IPS DF 19.7 (cell line): ENCODE measurements at regions not wholly inside any gene's neighbourhood (a gene's known extent, or its start where the extent isn't known, plus 50 kb on each side); places are given as distances from the start of the nearest gene placed in this dataset.
A peak's percentile ranks its signal among the peaks of the same experiment; 100 is the strongest.
"Not testable (repeated sequence)": the region's sequence is repeated elsewhere in the genome, so short reads cannot be mapped to it uniquely, and the experiment has no call there.

Experiments used
- DNase-seq: peaks from one replicate; pipeline ENCODE4 v3.0.0-alpha.2; 2013; ENCODE audit warnings: low read depth, low spot score

- DNase-seq: no peak
These were observed 182.3 kb upstream of the MAST4 start for GRCh38 chr5:66413931-66414330.

DNA sequence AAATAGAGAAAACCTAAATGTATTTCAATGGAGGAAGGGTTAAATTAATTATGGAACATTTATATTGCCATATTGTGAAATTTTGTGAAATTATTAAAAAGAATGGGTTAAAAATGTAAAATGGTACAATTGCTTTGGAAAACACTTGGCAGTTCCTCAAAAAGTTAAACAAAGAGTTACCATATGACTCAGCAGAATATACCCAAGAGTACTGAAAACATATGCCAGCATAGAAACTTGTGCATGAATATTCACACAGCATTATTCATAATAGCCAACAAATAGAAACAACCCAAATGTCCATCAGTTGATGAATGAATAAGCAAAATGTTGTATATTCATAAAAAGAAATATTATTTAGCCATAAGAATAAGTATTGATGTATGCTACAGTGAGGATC lies 181.0 kb upstream of the MAST4 start:
- no peak for DNase-seq

DNA sequence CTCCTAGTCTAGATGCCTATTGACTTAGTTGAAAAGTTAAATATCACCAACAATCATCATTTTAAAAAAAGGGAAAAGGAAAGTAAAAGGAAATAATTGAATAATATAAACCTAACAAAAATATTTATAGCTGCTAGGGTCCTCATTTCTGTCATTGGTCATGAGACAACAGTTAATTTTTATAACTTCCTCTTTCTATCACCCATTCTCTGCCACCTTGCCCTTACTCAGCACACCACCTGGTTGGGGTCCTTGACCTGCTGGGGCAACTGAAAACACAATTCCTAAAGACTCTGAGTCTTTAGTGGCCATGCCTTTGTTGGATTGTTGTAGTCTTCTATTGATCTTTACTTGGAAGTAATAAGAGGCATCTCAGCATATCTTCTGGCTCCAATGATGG lies 179.5 kb upstream of the MAST4 start:
- no peak for DNase-seq

DNA sequence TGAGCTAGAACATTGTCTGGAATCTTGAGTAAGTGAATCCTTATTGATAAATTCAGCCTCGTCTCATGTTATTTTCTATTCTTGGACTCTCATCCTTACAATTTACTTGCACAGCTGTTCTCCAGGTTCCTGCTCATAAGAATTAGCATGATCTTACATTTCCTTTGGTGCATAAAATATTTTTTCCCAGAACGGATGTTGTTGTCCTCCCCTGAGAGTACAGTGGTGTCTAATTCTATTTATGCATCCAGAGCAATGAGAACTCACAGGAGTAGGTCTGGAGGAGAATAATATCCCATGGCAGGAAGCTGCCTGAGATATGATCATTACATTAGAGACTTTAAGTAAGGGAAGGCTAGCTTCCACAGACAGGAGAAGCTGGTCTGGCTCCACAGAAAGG lies 178.4 kb upstream of the MAST4 start:
- no peak for DNase-seq

DNA sequence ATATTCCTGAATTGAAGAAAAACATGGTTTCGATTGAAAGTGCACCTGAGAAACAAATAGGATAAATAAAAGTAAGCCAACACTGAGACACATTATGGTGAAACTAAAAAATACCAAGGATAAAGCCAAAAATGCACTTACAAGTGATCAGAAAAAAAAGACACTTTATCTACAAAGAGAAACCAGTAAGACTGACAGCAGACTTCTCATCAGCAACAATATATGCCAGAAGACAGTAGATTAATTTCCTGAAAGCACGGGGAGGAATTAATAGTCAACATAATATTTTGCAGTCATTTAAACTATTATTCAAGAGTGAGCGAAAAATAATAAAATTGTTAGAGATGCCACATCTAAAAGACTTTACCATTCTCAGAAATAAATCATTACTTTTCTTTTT lies 172.7 kb upstream of the MAST4 start:
- no peak for DNase-seq

GRCh38 chr5:66425842-66426241 lies 170.4 kb upstream of the MAST4 start:
- DNase-seq: no peak

DNA sequence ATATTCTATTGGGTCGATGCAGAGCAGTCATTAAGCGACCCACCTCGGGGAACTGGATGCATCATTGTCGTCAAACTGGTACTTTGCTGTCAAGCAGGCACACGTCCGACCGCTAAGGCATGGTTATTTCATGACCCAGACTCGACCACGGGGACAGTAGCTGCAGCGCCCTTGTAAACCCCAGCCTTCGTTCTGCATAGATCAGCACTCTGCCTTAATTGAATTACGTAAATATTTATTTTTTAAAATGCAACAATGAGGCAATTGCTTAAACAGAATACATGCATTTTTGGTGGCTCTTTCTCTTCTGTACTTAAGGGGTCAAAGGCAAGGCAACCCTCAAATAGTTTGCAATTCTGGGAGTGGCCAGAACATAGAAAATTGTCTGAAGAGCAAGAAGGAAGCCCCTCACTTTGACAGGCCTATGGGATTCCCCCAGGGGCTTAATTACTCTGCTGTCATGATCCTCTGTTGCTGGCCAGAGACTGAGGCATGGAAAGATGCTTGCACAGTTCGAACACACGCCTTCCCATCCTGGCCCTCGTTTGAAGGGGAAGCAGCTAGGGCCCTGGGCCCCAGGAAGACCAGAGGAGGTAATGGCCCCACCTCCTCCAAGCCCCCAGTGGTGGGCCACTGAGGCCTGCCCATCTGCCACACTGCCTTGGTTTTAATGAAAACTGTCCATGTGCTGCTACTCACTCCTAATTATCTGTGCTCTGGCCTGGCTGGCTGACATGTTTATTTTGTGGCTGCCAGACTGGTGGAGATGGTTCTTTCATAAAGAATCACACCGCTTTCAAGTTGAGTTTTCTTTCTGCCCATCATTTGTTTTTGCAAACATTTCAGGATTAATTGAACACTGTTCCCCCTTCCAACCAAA lies 169.7 kb upstream of the MAST4 start:
- no peak for DNase-seq

GRCh38 chr5:66427139-66427442 lies 169.1 kb upstream of the MAST4 start:
- no peak for DNase-seq

- peak; percentile 15 for DNase-seq
These were observed 159.5 kb upstream of the MAST4 start for GRCh38 chr5:66436721-66437120.

- no peak for DNase-seq
These were observed 158.1 kb upstream of the MAST4 start for GRCh38 chr5:66438087-66438486.

DNA sequence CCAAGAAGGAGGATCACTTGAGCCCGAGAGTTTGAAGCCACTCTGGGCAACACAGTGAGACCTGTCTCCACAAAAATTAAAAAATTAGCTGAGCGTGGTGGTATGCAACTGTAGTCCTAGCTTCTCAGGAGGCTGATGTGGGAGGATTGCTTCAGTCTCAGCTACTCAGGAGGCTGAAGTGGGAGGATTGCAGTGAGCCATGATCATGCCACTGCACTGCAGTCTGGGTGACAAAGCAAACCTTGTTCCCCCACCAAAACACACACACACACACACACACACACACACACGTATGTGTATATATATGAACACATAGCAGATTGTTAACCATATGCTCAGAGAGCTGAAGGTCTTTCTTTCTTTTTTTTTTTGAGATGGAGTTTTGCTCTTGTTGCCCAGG lies 157.5 kb upstream of the MAST4 start:
- no peak for DNase-seq

GRCh38 chr5:66440202-66440680 lies 156.0 kb upstream of the MAST4 start:
- no peak for DNase-seq

DNA sequence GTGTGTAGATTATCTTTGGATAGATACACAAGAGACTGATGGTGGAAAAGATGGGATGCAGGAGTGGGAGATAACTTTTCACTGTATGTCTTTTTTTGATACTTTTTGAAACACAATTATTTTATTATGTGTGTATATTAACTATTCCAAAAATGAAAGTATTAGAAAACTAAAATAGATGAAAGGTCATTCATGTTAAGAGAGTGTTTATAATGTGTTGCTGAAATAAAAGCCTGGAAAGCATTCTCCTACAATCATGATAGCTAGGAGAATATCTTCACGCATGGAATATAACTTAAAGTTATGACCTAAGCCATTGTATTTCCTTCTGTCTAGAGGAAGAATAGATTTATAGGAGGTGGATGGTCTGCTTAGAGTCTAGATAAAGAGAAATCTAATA lies 154.8 kb upstream of the MAST4 start:
- no peak for DNase-seq

GRCh38 chr5:66442951-66443445 lies 153.2 kb upstream of the MAST4 start:
- no peak for DNase-seq

- DNase-seq: no peak
These were observed 152.6 kb upstream of the MAST4 start for GRCh38 chr5:66443462-66444130.

GRCh38 chr5:66448070-66448469 lies 148.1 kb upstream of the MAST4 start:
- DNase-seq: not testable (repeated sequence)

- no peak for DNase-seq
These were observed 146.0 kb upstream of the MAST4 start for GRCh38 chr5:66450237-66450636.

DNA sequence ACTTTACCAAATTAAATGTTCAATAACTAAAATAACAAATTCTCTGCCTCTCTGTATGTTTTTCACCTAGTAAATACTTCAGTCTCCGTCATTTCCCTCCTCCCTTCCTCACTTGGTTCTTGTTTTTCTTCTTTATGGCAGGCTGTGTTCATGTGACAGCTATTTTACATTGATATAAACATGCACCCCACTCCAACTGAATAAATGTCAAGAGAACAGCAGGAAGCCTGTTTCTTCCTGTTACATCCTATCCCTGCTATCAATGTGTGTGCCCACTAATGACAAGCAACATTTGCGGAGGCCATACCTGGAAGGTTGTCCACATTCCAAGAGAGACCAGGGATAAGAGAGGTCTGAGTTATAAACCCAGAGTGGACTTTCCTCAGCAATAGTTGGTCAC lies 145.2 kb upstream of the MAST4 start:
- no peak for DNase-seq

DNA sequence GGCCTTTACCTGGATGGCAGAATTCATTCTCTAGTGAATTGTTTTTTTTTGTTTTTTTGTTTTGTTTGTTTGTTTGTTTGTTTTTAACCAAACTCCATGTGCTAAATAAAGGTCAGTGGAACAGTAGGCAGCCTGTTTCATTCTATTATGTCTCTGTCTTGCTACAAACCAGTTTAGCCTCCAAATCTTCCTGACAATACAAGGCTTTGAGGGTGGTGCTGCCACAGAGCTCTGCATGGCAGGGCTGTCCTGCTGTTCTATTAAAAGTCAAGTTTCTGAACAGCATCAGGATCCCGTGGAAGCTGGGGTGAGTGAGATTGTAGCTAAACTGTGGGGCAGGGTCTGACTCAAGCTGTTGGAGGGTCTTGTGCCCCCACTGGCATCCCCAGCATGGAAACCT lies 144.1 kb upstream of the MAST4 start:
- DNase-seq: no peak

- no peak for DNase-seq
These were observed 141.8 kb upstream of the MAST4 start for GRCh38 chr5:66454186-66455078.

DNA sequence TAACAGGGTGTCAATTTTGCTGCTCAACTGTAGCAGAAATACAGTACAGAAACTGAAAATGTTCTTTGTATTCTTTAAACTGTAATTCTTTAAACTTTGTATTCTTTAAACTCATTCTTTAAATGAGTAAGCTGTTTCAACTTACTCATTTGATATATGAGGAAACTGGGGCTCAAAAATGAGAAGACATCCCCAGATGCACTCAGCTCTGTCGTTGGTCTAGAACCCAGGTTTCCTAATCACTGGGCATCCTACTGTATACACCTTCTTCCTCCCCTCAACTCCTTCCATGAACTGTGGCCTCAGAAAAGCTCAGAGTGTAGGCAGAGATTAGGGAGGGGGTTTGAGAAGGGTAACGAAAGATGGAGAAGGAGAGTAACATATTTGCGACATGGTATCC lies 136.5 kb upstream of the MAST4 start:
- no peak for DNase-seq

GRCh38 chr5:66467564-66467963 lies 128.6 kb upstream of the MAST4 start:
- no peak for DNase-seq
